Gastroesophageal sphincter (tissue), 4 donors: ENCODE measurements at regions not wholly inside any gene's neighbourhood (a gene's known extent, or its start where the extent isn't known, plus 50 kb on each side); places are given as distances from the start of the nearest gene placed in this dataset.
A peak's percentile ranks its signal among the peaks of the same experiment; 100 is the strongest.
"Not testable (repeated sequence)": the region's sequence is repeated elsewhere in the genome, so short reads cannot be mapped to it uniquely, and the experiment has no call there.

ENCODE experiments used
- ATAC-seq: fragments of 150-250 bp; one replicate; pipeline ENCODE4 v1.9.1; 2016; ENCODE audit warnings: mild to moderate bottlenecking, moderate library complexity
- H3K27ac ChIP-seq, 4 donors: fragments of 200-600 bp; sonication (generic) in 3 of 4; 1 replicate in 3 of 4; 2 replicates in 1 of 4; pipeline ENCODE4 v1.5.1; 2016 to 2019
- H3K27me3 ChIP-seq: fragments of 200-600 bp; sonication (generic); one replicate; pipeline ENCODE4 v1.5.1; 2019
- H3K36me3 ChIP-seq, 2 donors: fragments of 200-600 bp; sonication (generic); one replicate each; pipeline ENCODE4 v1.5.1; 2019; ENCODE audit warnings: control low read depth in 1 of 2
- H3K4me1 ChIP-seq, 3 donors: fragments of 200-600 bp; sonication (generic); 1 replicate in 2 of 3; 2 replicates in 1 of 3; pipeline ENCODE4 v1.5.1; 2016 to 2019; ENCODE audit warnings: control low read depth in 2 of 3
- H3K4me3 ChIP-seq, 2 donors: fragments of 200-600 bp; sonication (generic); one replicate each; pipeline ENCODE4 v1.5.1; 2019; ENCODE audit warnings: mild to moderate bottlenecking in 1 of 2, moderate library complexity in 1 of 2
- H3K9me3 ChIP-seq, 3 donors: fragments of 200-600 bp; sonication (generic); one replicate each; pipeline ENCODE4 v1.5.1; 2017 to 2019; ENCODE audit warnings: control low read depth in 2 of 3
- CTCF ChIP-seq, 4 experiments: fragments of 200-600 bp in 2 of 4; fragments of 450-650 bp in 2 of 4; sonication (generic) in 1 of 4; IDR thresholded peaks; one replicate each; pipeline ENCODE4 v1.5.1; 2017 to 2019; ENCODE audit warnings: antibody characterized with exemption in 4 of 4, mild to moderate bottlenecking in 2 of 4, moderate library complexity in 2 of 4
- EP300 ChIP-seq: sonication (generic); formaldehyde crosslinking; IDR thresholded peaks from one replicate; pipeline ENCODE4 v1.6.1; 2017; ENCODE audit warnings: antibody characterized with exemption, mild to moderate bottlenecking
- POLR2A ChIP-seq, 2 donors: fragments of 450-650 bp; IDR thresholded peaks; one replicate each; pipeline ENCODE4 v1.6.1; 2017; ENCODE audit warnings: antibody characterized with exemption in 2 of 2, mild to moderate bottlenecking in 2 of 2, moderate library complexity in 1 of 2
- POLR2AphosphoS5 ChIP-seq: sonication (generic); formaldehyde crosslinking; IDR thresholded peaks from one replicate; pipeline ENCODE4 v1.6.1; 2017; ENCODE audit warnings: antibody characterized with exemption
- WGBS, 2 donors: methylation state at CpG; one replicate each; pipeline ENCODE4 v1.1.5; 2018; ENCODE audit warnings: low coverage in 1 of 2; 5-methylcytosine and 5-hydroxymethylcytosine counted together

GRCh38 chr6:80522576-80522975 lies 416.1 kb downstream of the BCKDHB start:
- Histone ChIP-seq H3K27me3 (no peaks in the 10 kb centered on the region), H3K9me3 (no peaks in the 10 kb centered on the region), H3K4me1 (peaks cover 0 to 32% (median 9%) of the 10 kb centered on the region in 3 donors), H3K4me3 (no peak overlapping the region), H3K36me3 (no peaks in the 10 kb centered on the region), H3K27ac (peak overlapping the region in 1 of 4 donors; percentile 35)
- 10 to 26% methylated on average over 4 of the region's 4 CpGs for WGBS, 2 donors
- TF ChIP-seq POLR2AphosphoS5 = no peak
- no peak for TF ChIP-seq POLR2A (IDR thresholded peaks at IDR 0.05)
- no peak for TF ChIP-seq CTCF (IDR thresholded peaks at IDR 0.05)
- TF ChIP-seq EP300 = no peak
- ATAC-seq = no peak

GRCh38 chr6:80519811-80520594 lies 413.5 kb downstream of the BCKDHB start:
- Histone ChIP-seq H3K4me3 (no peak overlapping the region), H3K27me3 (no peaks in the 10 kb centered on the region), H3K36me3 (no peaks in the 10 kb centered on the region), H3K4me1 (peaks cover 0 to 37% (median 9%) of the 10 kb centered on the region in 3 donors), H3K27ac (no peak overlapping the region), H3K9me3 (no peaks in the 10 kb centered on the region)
- ATAC-seq = no peak
- TF ChIP-seq CTCF (IDR thresholded peaks at IDR 0.05) (no peak), POLR2A (IDR thresholded peaks at IDR 0.05) (no peak), EP300 (no peak), POLR2AphosphoS5 (peak; percentile 28)
- 90 to 91% methylated on average over 2 of the region's 2 CpGs for WGBS, 2 donors

- 85 to 95% methylated on average over 2 of the region's 2 CpGs for WGBS, 2 donors
- ATAC-seq = no peak
- H3K4me1 ChIP-seq = peaks cover 0 to 21% (median 1%) of the 10 kb centered on the region in 3 donors
These were observed 411.1 kb downstream of the BCKDHB start for GRCh38 chr6:80517525-80517924.

GRCh38 chr6:80510521-80510920 lies 404.1 kb downstream of the BCKDHB start:
- H3K27ac ChIP-seq, H3K4me3 ChIP-seq, H3K36me3 ChIP-seq, H3K4me1 ChIP-seq, ATAC-seq, H3K9me3 ChIP-seq, H3K27me3 ChIP-seq: not testable (repeated sequence)
- WGBS, 2 donors = 89 to 100% methylated on average over 1 of the region's 1 CpG

More at GRCh38 chr6:80517525-80517924, 411.1 kb downstream of the BCKDHB start:
- Histone ChIP-seq H3K27me3 (no peaks in the 10 kb centered on the region), H3K9me3 (no peaks in the 10 kb centered on the region), H3K4me3 (no peak overlapping the region), H3K27ac (no peak overlapping the region), H3K36me3 (no peaks in the 10 kb centered on the region)
- TF ChIP-seq POLR2A (IDR thresholded peaks at IDR 0.05) = no peak
- TF ChIP-seq POLR2AphosphoS5 = no peak
- TF ChIP-seq CTCF (IDR thresholded peaks at IDR 0.05) = no peak

- Histone ChIP-seq H3K27ac (no peak overlapping the region), H3K4me3 (no peak overlapping the region), H3K4me1 (no peaks in the 10 kb centered on the region), H3K9me3 (no peaks in the 10 kb centered on the region), H3K27me3 (no peaks in the 10 kb centered on the region), H3K36me3 (no peaks in the 10 kb centered on the region)
- no peak for ATAC-seq
- TF ChIP-seq POLR2AphosphoS5 = no peak
- TF ChIP-seq EP300 = no peak
- no peak for TF ChIP-seq POLR2A (IDR thresholded peaks at IDR 0.05)
- no peak for TF ChIP-seq CTCF (IDR thresholded peaks at IDR 0.05)
These were observed 402.6 kb downstream of the BCKDHB start for GRCh38 chr6:80508885-80509630.
